Progenitor cell of endocrine pancreas (in vitro differentiated cells): ENCODE measurements at regions not wholly inside any gene's neighbourhood (a gene's known extent, or its start where the extent isn't known, plus 50 kb on each side); places are given as distances from the start of the nearest gene placed in this dataset.

Experiments
- DNase-seq: peaks from one replicate; pipeline ENCODE4 v3.0.0; 2021; ENCODE audit warnings: low spot score; ENCODE audit not compliant: unreplicated experiment
- H3K27ac Mint-ChIP-seq: 2 replicates; pipeline ENCODE4 v1.8.0; 2021; ENCODE audit warnings: mild to moderate bottlenecking, moderate library complexity, mixed read lengths
- H3K27me3 Mint-ChIP-seq: 2 replicates; pipeline ENCODE4 v1.8.0; 2021; ENCODE audit warnings: mixed read lengths
- H3K36me3 Mint-ChIP-seq: 2 replicates; pipeline ENCODE4 v1.8.0; 2022; ENCODE audit warnings: mixed read lengths; ENCODE audit not compliant: insufficient read depth
- H3K4me1 Mint-ChIP-seq: 2 replicates; pipeline ENCODE4 v1.8.0; 2021; ENCODE audit warnings: low read depth, mixed read lengths
- H3K4me3 Mint-ChIP-seq: 2 replicates; pipeline ENCODE4 v1.8.0; 2021; ENCODE audit warnings: low read depth, mild to moderate bottlenecking, moderate library complexity, mixed read lengths
- H3K9me3 Mint-ChIP-seq: 2 replicates; pipeline ENCODE4 v1.8.0; 2021; ENCODE audit warnings: low read depth, mixed read lengths
- TF ChIP-seq, protein P1 (sequence below): fragments of 200-600 bp; sonication (generic); IDR thresholded peaks from one replicate; pipeline ENCODE4 v1.5.0; 2021; ENCODE audit warnings: antibody characterized with exemption, mild to moderate bottlenecking; ENCODE audit not compliant: unreplicated experiment

DNA sequence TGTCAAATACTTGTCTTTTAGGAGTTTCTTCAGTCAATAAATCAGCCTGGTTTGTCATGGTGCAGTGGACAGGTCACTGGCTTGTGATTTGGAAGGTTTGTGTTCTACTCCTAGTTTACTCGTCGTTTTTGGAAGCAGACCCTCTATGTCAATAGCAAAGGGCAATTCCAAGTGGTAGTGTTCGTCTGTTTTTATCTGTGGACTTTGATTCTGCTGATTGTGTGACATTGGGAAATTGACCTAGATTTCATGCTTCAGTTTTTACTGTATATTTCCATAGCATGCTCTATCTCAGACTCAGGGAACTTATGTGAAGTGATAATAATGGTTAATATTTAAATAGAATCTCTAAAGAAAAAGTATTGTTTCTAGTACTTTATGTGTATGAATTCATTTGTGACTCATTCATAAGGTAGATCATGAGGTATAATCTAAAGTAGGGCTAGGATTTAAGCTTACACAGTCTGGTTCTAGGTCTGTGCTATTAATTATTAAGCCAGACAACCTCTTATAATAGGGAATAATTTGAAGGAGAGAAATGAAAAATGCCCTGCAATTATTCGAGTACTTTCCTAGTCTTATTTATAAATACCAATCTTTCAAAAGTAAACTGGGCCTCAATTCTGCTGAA, 198.1 kb downstream of the REEP3 start:
- no peak overlapping the region for H3K27ac Mint-ChIP-seq
- no peaks in the 10 kb centered on the region for H3K36me3 Mint-ChIP-seq
- TF ChIP-seq, protein P1, sequence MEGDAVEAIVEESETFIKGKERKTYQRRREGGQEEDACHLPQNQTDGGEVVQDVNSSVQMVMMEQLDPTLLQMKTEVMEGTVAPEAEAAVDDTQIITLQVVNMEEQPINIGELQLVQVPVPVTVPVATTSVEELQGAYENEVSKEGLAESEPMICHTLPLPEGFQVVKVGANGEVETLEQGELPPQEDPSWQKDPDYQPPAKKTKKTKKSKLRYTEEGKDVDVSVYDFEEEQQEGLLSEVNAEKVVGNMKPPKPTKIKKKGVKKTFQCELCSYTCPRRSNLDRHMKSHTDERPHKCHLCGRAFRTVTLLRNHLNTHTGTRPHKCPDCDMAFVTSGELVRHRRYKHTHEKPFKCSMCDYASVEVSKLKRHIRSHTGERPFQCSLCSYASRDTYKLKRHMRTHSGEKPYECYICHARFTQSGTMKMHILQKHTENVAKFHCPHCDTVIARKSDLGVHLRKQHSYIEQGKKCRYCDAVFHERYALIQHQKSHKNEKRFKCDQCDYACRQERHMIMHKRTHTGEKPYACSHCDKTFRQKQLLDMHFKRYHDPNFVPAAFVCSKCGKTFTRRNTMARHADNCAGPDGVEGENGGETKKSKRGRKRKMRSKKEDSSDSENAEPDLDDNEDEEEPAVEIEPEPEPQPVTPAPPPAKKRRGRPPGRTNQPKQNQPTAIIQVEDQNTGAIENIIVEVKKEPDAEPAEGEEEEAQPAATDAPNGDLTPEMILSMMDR, result no peak
- H3K4me1 Mint-ChIP-seq, result peaks cover 2% of the 10 kb centered on the region
- peaks cover 8% of the 10 kb centered on the region for H3K27me3 Mint-ChIP-seq
- no peaks in the 10 kb centered on the region for H3K9me3 Mint-ChIP-seq
- no peak overlapping the region for H3K4me3 Mint-ChIP-seq
- no peak for DNase-seq

DNA sequence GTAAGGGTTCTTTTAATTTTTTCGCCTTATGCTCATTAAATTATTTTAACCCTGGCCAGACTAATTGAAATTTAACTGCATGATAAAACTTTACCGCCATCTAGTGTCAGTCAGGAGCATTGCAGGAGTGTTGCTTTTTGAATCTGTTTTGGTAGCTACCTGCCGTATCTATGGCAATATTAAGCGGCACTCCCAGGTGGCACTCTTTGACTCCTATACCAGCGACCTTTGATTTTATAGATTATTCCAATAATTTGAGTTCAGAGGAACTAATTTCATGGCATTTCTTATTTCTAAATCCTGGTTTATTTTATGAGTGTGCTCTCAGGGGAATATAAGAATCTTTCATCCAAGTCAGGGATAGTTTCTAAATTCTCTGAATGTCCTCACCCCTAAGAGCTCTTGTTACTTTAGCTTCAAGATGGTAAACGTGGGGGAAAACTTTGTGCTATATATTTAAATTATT, 198.9 kb downstream of the REEP3 start:
- H3K4me3 Mint-ChIP-seq, result no peak overlapping the region
- H3K27me3 Mint-ChIP-seq, result peaks cover 8% of the 10 kb centered on the region
- H3K27ac Mint-ChIP-seq, result no peak overlapping the region
- TF ChIP-seq, protein P1, result peak; percentile 99
- DNase-seq, result no peak
- no peaks in the 10 kb centered on the region for H3K9me3 Mint-ChIP-seq
- H3K36me3 Mint-ChIP-seq, result no peaks in the 10 kb centered on the region
- H3K4me1 Mint-ChIP-seq, result peaks cover 2% of the 10 kb centered on the region

DNA sequence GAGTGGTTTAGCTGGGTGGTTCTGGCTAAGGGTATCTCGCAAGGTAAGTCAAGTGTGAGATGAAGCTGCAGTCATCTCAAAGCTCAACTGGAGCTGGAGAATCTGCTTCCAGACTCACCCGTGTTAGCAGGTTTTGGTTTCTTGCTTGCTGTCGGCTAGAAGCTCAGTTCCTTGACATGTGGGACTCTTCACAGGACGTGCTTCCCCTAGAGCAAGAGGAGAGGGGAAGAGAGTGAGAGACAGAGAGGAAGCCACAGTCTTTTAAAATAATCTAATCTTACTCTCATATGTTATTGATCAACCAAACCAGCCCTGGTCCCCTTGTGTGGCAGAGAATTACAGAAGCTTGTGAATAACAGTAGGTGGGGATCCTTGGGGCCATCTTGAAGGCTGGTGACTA, 199.5 kb downstream of the REEP3 start:
- no peaks in the 10 kb centered on the region for H3K9me3 Mint-ChIP-seq
- H3K36me3 Mint-ChIP-seq, result no peaks in the 10 kb centered on the region
- no peak overlapping the region for H3K27ac Mint-ChIP-seq
- peaks cover 2% of the 10 kb centered on the region for H3K4me1 Mint-ChIP-seq
- H3K4me3 Mint-ChIP-seq, result no peak overlapping the region
- H3K27me3 Mint-ChIP-seq, result peaks cover 8% of the 10 kb centered on the region
- no peak for DNase-seq
- TF ChIP-seq, protein P1, result no peak

DNA sequence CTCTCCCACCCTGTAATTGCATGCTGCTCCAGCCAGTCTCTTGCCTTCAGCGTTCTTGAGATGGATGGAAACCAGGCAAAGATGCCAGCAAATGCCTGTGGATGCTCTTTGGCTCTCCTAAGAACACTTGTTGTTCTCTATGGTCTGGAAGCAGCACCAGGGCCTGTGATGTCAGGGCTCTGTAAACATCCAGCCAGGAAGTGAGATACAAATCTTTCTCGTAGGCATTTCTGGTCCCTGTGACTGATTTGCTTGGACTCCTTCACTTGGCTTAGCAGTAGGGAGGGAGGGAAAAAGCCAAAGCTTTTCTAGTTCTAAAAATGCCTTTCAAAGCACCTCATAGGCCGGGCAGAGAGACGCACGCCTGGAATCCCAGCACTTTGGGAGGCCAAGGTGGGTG, 201.3 kb downstream of the REEP3 start:
- H3K4me3 Mint-ChIP-seq, result no peak overlapping the region
- H3K4me1 Mint-ChIP-seq, result peaks cover 2% of the 10 kb centered on the region
- H3K27ac Mint-ChIP-seq, result no peak overlapping the region

DNA sequence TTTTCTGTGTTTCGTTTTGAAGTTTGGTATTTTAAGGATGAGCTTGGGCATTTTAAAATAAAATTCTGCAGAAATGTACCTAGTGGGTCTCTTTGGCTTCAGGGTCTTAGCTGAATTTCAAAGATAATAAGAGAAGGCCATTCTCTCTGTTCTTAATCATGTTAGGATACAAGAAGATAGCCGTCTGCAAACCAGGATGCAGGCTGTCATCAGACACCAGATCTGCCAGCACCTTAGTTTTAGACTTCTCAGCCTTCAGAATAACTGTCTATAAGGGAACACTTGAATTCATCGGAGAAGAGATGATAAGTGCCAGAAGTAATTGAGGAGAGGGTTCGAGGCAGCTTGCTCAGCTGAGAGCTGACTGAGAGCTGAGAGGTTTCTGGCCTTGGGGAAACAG, 202.1 kb downstream of the REEP3 start:
- Mint-ChIP-seq H3K27me3 (peaks cover 2% of the 10 kb centered on the region), H3K27ac (no peak overlapping the region), H3K36me3 (no peaks in the 10 kb centered on the region), H3K4me1 (peaks cover 2% of the 10 kb centered on the region), H3K9me3 (no peaks in the 10 kb centered on the region), H3K4me3 (no peak overlapping the region)
- TF ChIP-seq, protein P1, result no peak
- no peak for DNase-seq

More for the DNA sequence above, 201.3 kb downstream of the REEP3 start:
- DNase-seq, result no peak
- H3K36me3 Mint-ChIP-seq, result no peaks in the 10 kb centered on the region
- no peaks in the 10 kb centered on the region for H3K9me3 Mint-ChIP-seq
- TF ChIP-seq, protein P1, result no peak
- peaks cover 5% of the 10 kb centered on the region for H3K27me3 Mint-ChIP-seq
